HG03558 (cell line): ENCODE measurements at regions not wholly inside any gene's neighbourhood (a gene's known extent, or its start where the extent isn't known, plus 50 kb on each side); places are given as distances from the start of the nearest gene placed in this dataset.

ENCODE experiments used
- ATAC-seq: cut with Tn5 transposase; IDR thresholded peaks from one replicate; pipeline ENCODE4 v1.9.1; 2021; ENCODE audit warnings: moderate number of reproducible peaks; ENCODE audit not compliant: unreplicated experiment; ENCODE audit errors: extremely low read depth

- ATAC-seq = peak; percentile 78
Measured at GRCh38 chr6:51562198-51562597, 525.2 kb downstream of the PKHD1 start.
